OCI-LY3 (cell line): ENCODE measurements at regions not wholly inside any gene's neighbourhood (a gene's known extent, or its start where the extent isn't known, plus 50 kb on each side); places are given as distances from the start of the nearest gene placed in this dataset.

Experiments
- H2AFZ ChIP-seq: fragments of 200-600, 300-600 bp; shearing (Covaris generic); 2 replicates; pipeline ENCODE4 v1.6.0; 2014; ENCODE audit warnings: antibody characterized with exemption, low read depth, low read length
- H3K27ac ChIP-seq: fragments of 200-600, 300-600 bp; sonication (generic); 2 replicates; pipeline ENCODE4 v1.5.1; 2014; ENCODE audit warnings: mild to moderate bottlenecking, low read length, moderate library complexity, mixed read lengths
- H3K27me3 ChIP-seq: fragments of 200-600, 300-600 bp; sonication (generic); 2 replicates; pipeline ENCODE4 v1.6.1; 2014; ENCODE audit warnings: low read depth, low read length, mixed read lengths
- H3K36me3 ChIP-seq: fragments of 200-600, 300-600 bp; sonication (generic); replicated peaks from 2 replicates; pipeline ENCODE3; 2014; ENCODE audit warnings: low read depth, low read length, mixed read lengths
- H3K4me1 ChIP-seq: fragments of 300-600, 200-600 bp; sonication (generic); 2 replicates; pipeline ENCODE4 v1.6.1; 2014; ENCODE audit warnings: low read length, mixed read lengths
- H3K4me2 ChIP-seq: fragments of 200-600, 300-600 bp; sonication (generic); 2 replicates; pipeline ENCODE4 v1.6.1; 2014; ENCODE audit warnings: low read length, mixed read lengths
- H3K4me3 ChIP-seq: fragments of 300-600, 200-600 bp; sonication (generic); 2 replicates; pipeline ENCODE4 v1.5.1; 2014; ENCODE audit warnings: antibody characterized with exemption, mild to moderate bottlenecking, low read length, moderate library complexity
- H3K79me2 ChIP-seq: fragments of 300-600, 200-600 bp; shearing (Covaris generic); 2 replicates; pipeline ENCODE4 v1.6.1; 2014; ENCODE audit warnings: mild to moderate bottlenecking, low read length, mixed read lengths
- H3K9ac ChIP-seq: fragments of 300-600, 200-600 bp; shearing (Covaris generic); 2 replicates; pipeline ENCODE4 v1.6.0; 2014; ENCODE audit warnings: mild to moderate bottlenecking, low read length, moderate library complexity
- H3K9me3 ChIP-seq: fragments of 200-600, 300-600 bp; shearing (Covaris generic); 2 replicates; pipeline ENCODE4 v1.6.1; 2014; ENCODE audit warnings: low read length, mixed read lengths; ENCODE audit not compliant: insufficient read depth
- H4K20me1 ChIP-seq: fragments of 200-600, 300-600 bp; sonication (generic); 2 replicates; pipeline ENCODE4 v1.6.1; 2016; ENCODE audit warnings: low read length, mixed read lengths; ENCODE audit not compliant: insufficient read depth
- EZH2phosphoT487 ChIP-seq: fragments of 200-600 bp; shearing (Covaris generic); IDR thresholded peaks from 2 replicates; pipeline ENCODE4 v1.6.1; 2018; ENCODE audit warnings: antibody characterized with exemption, mixed run types, low read depth
- TF ChIP-seq, protein P1 (sequence below): fragments of 200-600, 300-600 bp; sonication (generic); IDR thresholded peaks from 2 replicates; pipeline ENCODE4 v1.5.1; 2014; ENCODE audit warnings: antibody characterized with exemption, low read length, low read depth

DNA sequence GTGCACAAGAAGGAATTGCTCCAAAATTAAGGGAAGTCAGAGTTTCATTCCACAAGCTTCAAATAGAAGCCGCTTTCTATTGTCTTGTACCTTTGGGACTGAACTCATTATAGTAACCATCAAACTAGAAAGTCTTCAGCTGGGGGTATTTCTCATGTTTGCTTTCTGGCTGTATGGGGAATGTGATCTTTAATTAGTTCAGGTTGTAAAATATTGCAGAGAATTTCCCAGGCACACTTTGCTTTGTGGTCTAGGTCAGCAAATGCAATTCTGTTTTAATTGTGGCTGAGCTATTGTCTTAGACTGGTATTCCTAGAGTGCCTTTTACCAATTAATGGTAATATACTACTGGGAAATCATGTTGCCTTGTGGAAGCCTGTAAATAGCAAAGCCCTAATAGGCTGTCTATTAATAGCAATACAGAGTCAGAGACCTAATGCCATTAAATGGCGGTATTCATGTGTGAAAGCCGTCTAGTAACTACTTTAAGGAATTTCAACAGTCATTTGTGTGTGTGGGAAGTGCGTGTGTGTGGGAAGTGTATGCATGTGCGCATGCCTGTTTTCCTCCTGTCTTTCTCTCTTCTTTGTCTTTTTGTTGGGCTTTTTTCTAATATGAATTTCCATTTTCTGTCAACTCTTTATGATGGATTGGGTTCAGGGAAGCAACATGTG is 276.6 kb downstream of the FAT3 start:
- Histone ChIP-seq H3K36me3 (no peaks in the 10 kb centered on the region), H3K4me1 (peaks cover 9% of the 10 kb centered on the region), H4K20me1 (no peaks in the 10 kb centered on the region), H3K27me3 (no peaks in the 10 kb centered on the region), H3K9ac (no peak overlapping the region), H3K27ac (no peak overlapping the region), H3K4me2 (no peak overlapping the region), H3K79me2 (no peaks in the 10 kb centered on the region), H2AFZ (no peak overlapping the region), H3K9me3 (no peaks in the 10 kb centered on the region), H3K4me3 (no peak overlapping the region)
- TF ChIP-seq EZH2phosphoT487, result no peak
- TF ChIP-seq, protein P1, sequence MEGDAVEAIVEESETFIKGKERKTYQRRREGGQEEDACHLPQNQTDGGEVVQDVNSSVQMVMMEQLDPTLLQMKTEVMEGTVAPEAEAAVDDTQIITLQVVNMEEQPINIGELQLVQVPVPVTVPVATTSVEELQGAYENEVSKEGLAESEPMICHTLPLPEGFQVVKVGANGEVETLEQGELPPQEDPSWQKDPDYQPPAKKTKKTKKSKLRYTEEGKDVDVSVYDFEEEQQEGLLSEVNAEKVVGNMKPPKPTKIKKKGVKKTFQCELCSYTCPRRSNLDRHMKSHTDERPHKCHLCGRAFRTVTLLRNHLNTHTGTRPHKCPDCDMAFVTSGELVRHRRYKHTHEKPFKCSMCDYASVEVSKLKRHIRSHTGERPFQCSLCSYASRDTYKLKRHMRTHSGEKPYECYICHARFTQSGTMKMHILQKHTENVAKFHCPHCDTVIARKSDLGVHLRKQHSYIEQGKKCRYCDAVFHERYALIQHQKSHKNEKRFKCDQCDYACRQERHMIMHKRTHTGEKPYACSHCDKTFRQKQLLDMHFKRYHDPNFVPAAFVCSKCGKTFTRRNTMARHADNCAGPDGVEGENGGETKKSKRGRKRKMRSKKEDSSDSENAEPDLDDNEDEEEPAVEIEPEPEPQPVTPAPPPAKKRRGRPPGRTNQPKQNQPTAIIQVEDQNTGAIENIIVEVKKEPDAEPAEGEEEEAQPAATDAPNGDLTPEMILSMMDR, result no peak

DNA sequence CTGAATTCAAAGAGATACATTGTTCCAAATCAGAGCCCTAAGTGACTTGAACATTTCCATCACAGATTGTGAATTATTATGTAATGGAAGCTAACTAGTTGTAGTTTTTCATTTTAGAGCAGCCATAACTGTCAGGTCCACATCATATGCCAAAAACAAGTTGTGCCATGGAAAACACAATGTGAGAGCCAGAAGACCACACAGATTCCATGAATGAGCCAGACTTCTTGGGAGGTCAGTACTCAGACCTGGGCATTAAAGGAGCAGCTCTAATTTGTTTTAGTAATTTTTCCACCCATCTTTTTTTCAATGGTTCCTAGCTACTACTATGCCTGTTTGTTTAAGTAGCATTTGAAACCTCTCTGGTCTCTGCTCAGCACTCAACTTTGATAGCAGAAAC is 279.4 kb downstream of the FAT3 start:
- H3K27ac ChIP-seq, result no peak overlapping the region
- H3K79me2 ChIP-seq, result no peaks in the 10 kb centered on the region
- no peak overlapping the region for H3K9ac ChIP-seq
- H3K4me2 ChIP-seq, result no peak overlapping the region
- H3K27me3 ChIP-seq, result no peaks in the 10 kb centered on the region
- H3K4me3 ChIP-seq, result no peak overlapping the region
- TF ChIP-seq, protein P1, result no peak
- TF ChIP-seq EZH2phosphoT487, result no peak
- H2AFZ ChIP-seq, result no peak overlapping the region
- H4K20me1 ChIP-seq, result no peaks in the 10 kb centered on the region
- H3K9me3 ChIP-seq, result no peaks in the 10 kb centered on the region
- peaks cover 1% of the 10 kb centered on the region for H3K4me1 ChIP-seq
- H3K36me3 ChIP-seq, result no peaks in the 10 kb centered on the region

DNA sequence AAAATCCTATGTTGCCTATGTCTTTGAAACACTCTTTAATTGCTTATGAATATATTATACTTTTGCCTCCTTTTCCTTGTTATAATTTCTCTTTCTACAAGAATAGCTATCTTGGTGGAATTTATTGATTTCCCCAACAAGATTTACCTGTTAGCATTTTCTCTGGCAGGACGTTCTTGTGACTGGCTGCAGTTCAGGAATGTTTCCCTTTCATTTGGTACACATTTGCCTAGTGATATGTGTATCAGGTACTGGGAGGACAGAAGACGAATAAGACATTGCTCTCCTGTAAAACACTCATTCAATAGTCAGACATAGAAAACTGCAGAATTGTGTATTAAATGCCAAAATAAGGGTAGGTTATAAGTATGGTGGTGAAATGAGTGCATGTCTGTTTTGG is 279.9 kb downstream of the FAT3 start:
- Histone ChIP-seq H2AFZ (no peak overlapping the region), H3K9me3 (no peaks in the 10 kb centered on the region), H3K36me3 (no peaks in the 10 kb centered on the region), H3K4me1 (no peaks in the 10 kb centered on the region), H3K9ac (no peak overlapping the region), H3K4me3 (no peak overlapping the region), H3K79me2 (no peaks in the 10 kb centered on the region), H3K27ac (no peak overlapping the region), H4K20me1 (no peaks in the 10 kb centered on the region), H3K4me2 (no peak overlapping the region), H3K27me3 (no peaks in the 10 kb centered on the region)
- no peak for TF ChIP-seq EZH2phosphoT487
- TF ChIP-seq, protein P1, result no peak

DNA sequence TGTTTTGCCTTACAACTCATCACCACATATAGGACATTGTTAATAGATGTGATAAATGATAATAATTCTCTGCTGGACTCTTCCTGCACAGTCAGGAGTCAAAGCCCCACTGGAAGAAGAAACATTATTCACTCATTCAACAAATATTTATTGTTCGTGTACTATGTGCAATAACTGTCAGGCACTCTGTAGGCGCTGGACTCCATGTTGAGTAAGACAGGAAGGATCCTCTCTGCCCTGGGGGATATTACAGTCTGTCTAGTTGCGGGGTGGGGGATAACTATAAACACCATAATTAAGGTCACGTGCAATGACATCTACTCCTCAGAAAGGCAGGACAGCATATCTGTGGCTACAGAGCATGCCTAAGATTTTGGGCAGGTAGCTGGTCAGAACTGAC is 281.1 kb downstream of the FAT3 start:
- H3K4me1 ChIP-seq, result no peaks in the 10 kb centered on the region
- H2AFZ ChIP-seq, result no peak overlapping the region
- H3K27ac ChIP-seq, result no peak overlapping the region
- H3K36me3 ChIP-seq, result no peaks in the 10 kb centered on the region
- no peaks in the 10 kb centered on the region for H3K27me3 ChIP-seq
- no peaks in the 10 kb centered on the region for H3K9me3 ChIP-seq
- TF ChIP-seq, protein P1, result no peak
- no peak for TF ChIP-seq EZH2phosphoT487
- H4K20me1 ChIP-seq, result no peaks in the 10 kb centered on the region
- H3K9ac ChIP-seq, result no peak overlapping the region
- no peak overlapping the region for H3K4me3 ChIP-seq
- H3K79me2 ChIP-seq, result no peaks in the 10 kb centered on the region
- H3K4me2 ChIP-seq, result no peak overlapping the region
